Activated CD8-positive, alpha-beta T cell treated with anti-CD3 and anti-CD28 coated beads for 36 hours (primary cell): ENCODE measurements at regions not wholly inside any gene's neighbourhood (a gene's known extent, or its start where the extent isn't known, plus 50 kb on each side); places are given as distances from the start of the nearest gene placed in this dataset.

ENCODE experiments used
- ATAC-seq: fragments of 200-7000 bp; cut with Tn5 transposase; one replicate; pipeline ENCODE4 v1.10.0; 2021; ENCODE audit warnings: mild to moderate bottlenecking, moderate library complexity
- CTCF ChIA-PET: fragments of 350-600 bp; sonication (Branson Sonifier 250); formaldehyde crosslinking; loops from one replicate; lab custom pipeline; 2021; ENCODE audit warnings: antibody characterized with exemption; lab: Charles Lee
- POLR2A ChIA-PET: fragments of 350-600 bp; sonication (Branson Sonifier 250); formaldehyde crosslinking; loops from one replicate; lab custom pipeline; 2021; ENCODE audit warnings: antibody characterized with exemption; lab: Charles Lee
- DNase-seq: peaks from one replicate; pipeline ENCODE4 v3.0.0-alpha.2; 2020
- H3K27ac Mint-ChIP-seq: one replicate; pipeline ENCODE4 v1.8.0; 2021; ENCODE audit warnings: mild to moderate bottlenecking, mixed read lengths
- H3K27me3 Mint-ChIP-seq: one replicate; pipeline ENCODE4 v1.8.0; 2021; ENCODE audit warnings: mixed read lengths
- H3K36me3 Mint-ChIP-seq: one replicate; pipeline ENCODE4 v1.8.0; 2021; ENCODE audit warnings: low read depth, mixed read lengths
- H3K4me1 Mint-ChIP-seq: one replicate; pipeline ENCODE4 v1.8.0; 2021; ENCODE audit warnings: low read depth, mixed read lengths
- H3K4me3 Mint-ChIP-seq: one replicate; pipeline ENCODE4 v1.8.0; 2021; ENCODE audit warnings: mild to moderate bottlenecking, moderate library complexity, mixed read lengths
- H3K9me3 Mint-ChIP-seq: one replicate; pipeline ENCODE4 v1.8.0; 2021; ENCODE audit warnings: mixed read lengths
- CTCF ChIP-seq: fragments of 200-600 bp; IDR thresholded peaks from one replicate; pipeline ENCODE4 v1.8.0; 2022; ENCODE audit warnings: antibody characterized with exemption, mild to moderate bottlenecking
- intact Hi-C: fragments of 100-400 bp; cut with micrococcal nuclease; formaldehyde crosslinking; loops from one replicate; pipeline ENCODE4 v1.10.0; 2022

GRCh38 chr16:64305663-64306062 lies 816.2 kb downstream of the CDH11 start:
- H3K27me3 Mint-ChIP-seq, result no peaks in the 10 kb centered on the region
- H3K9me3 Mint-ChIP-seq, result peaks cover 33% of the 10 kb centered on the region
- no peaks in the 10 kb centered on the region for H3K4me1 Mint-ChIP-seq
- H3K27ac Mint-ChIP-seq, result no peak overlapping the region
- no peak for TF ChIP-seq CTCF
- no peak overlapping the region for H3K4me3 Mint-ChIP-seq
- peaks cover 2% of the 10 kb centered on the region for H3K36me3 Mint-ChIP-seq
- intact Hi-C loops, result no loop called here
- POLR2A ChIA-PET, result no interaction called here
- CTCF ChIA-PET, result no interaction called here
- ATAC-seq (no peak), DNase-seq (no peak)

GRCh38 chr16:64304951-64305350 lies 816.9 kb downstream of the CDH11 start:
- Mint-ChIP-seq H3K36me3 (peaks cover 2% of the 10 kb centered on the region), H3K27me3 (no peaks in the 10 kb centered on the region), H3K4me1 (no peaks in the 10 kb centered on the region), H3K27ac (no peak overlapping the region), H3K9me3 (peaks cover 31% of the 10 kb centered on the region), H3K4me3 (no peak overlapping the region)
- TF ChIP-seq CTCF, result no peak
- intact Hi-C loops, result no loop called here
- CTCF ChIA-PET, result no interaction called here
- POLR2A ChIA-PET, result no interaction called here
- ATAC-seq, result no peak
- DNase-seq, result no peak

- H3K4me3 Mint-ChIP-seq, result no peak overlapping the region
- DNase-seq, result no peak
- intact Hi-C loops, result no loop called here
- ChIA-PET CTCF (no interaction called here), POLR2A (no interaction called here)
- peaks cover 2% of the 10 kb centered on the region for H3K36me3 Mint-ChIP-seq
- no peaks in the 10 kb centered on the region for H3K4me1 Mint-ChIP-seq
- peaks cover 25% of the 10 kb centered on the region for H3K9me3 Mint-ChIP-seq
- no peak for ATAC-seq
- TF ChIP-seq CTCF, result no peak
- no peaks in the 10 kb centered on the region for H3K27me3 Mint-ChIP-seq
- H3K27ac Mint-ChIP-seq, result no peak overlapping the region
Observed at GRCh38 chr16:64304396-64304795, 817.5 kb downstream of the CDH11 start.

GRCh38 chr16:64297863-64298600 lies 823.8 kb downstream of the CDH11 start:
- TF ChIP-seq CTCF, result no peak
- no peak for ATAC-seq
- Mint-ChIP-seq H3K27ac (no peak overlapping the region), H3K4me1 (no peaks in the 10 kb centered on the region), H3K9me3 (peaks cover 22% of the 10 kb centered on the region), H3K4me3 (no peak overlapping the region), H3K36me3 (no peaks in the 10 kb centered on the region), H3K27me3 (no peaks in the 10 kb centered on the region)
- CTCF ChIA-PET, result no interaction called here
- no peak for DNase-seq
- POLR2A ChIA-PET, result no interaction called here
- intact Hi-C loops, result no loop called here

GRCh38 chr16:64295466-64295865 lies 826.4 kb downstream of the CDH11 start:
- intact Hi-C loops, result no loop called here
- DNase-seq (no peak), ATAC-seq (no peak)
- H3K4me1 Mint-ChIP-seq, result no peaks in the 10 kb centered on the region
- H3K36me3 Mint-ChIP-seq, result no peaks in the 10 kb centered on the region
- ChIA-PET CTCF (no interaction called here), POLR2A (no interaction called here)
- no peaks in the 10 kb centered on the region for H3K27me3 Mint-ChIP-seq
- no peak for TF ChIP-seq CTCF
- no peak overlapping the region for H3K27ac Mint-ChIP-seq
- H3K4me3 Mint-ChIP-seq, result no peak overlapping the region
- H3K9me3 Mint-ChIP-seq, result peaks cover 23% of the 10 kb centered on the region
